Upper lobe of left lung (tissue), 4 donors: ENCODE measurements at regions not wholly inside any gene's neighbourhood (a gene's known extent, or its start where the extent isn't known, plus 50 kb on each side); places are given as distances from the start of the nearest gene placed in this dataset.

Experiments used
- POLR2A ChIP-seq, 4 donors: fragments of 450-650 bp; IDR thresholded peaks; one replicate each; pipeline ENCODE4 v1.5.1; 2016 to 2017; ENCODE audit warnings: antibody characterized with exemption in 4 of 4, mild to moderate bottlenecking in 2 of 4
- POLR2AphosphoS5 ChIP-seq, 2 donors: sonication (generic); formaldehyde crosslinking; IDR thresholded peaks; one replicate each; pipeline ENCODE4 v1.5.1; 2017; ENCODE audit warnings: antibody characterized with exemption in 2 of 2

DNA sequence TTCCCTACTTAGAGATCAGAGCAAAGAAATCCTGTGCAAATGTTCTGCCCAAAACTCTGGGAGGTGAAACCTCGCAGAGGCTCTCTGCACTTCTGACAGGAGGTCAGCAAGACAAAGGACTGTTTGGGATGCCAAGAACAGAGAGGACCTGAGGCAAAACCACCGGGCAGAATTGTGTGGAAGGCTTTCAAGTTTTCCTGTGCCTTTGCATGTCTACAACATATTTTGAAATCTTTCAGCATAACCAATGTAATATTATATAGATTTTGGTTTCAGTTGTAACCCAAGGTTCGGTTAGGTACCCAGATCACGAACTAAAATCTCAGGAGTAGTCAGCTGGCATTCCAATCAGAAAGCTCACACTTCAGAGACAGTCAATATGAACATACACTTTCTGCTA is 99.4 kb upstream of the PLEKHA5 start:
- TF ChIP-seq POLR2AphosphoS5 (IDR thresholded peaks at IDR 0.05) = no peak
- no peak for TF ChIP-seq POLR2A (IDR thresholded peaks at IDR 0.05)
